ENCODE measurements at regions not wholly inside any gene's neighbourhood (a gene's known extent, or its start where the extent isn't known, plus 50 kb on each side); places are given as distances from the start of the nearest gene placed in this dataset.

- no peak for TF ChIP-seq CTCF (IDR thresholded peaks at IDR 0.05; ENCODE audit: low read depth, low read length, poor library complexity, severe bottlenecking)
- TF ChIP-seq EZH2phosphoT487 (IDR thresholded peaks at IDR 0.05; ENCODE audit: borderline replicate concordance, low read length): no peak
Measured at GRCh38 chr14:25340882-25341281, 290.9 kb upstream of the STXBP6 start.
